ENCODE measurements at regions not wholly inside any gene's neighbourhood (a gene's known extent, or its start where the extent isn't known, plus 50 kb on each side); places are given as distances from the start of the nearest gene placed in this dataset.

- TF ChIP-seq CTCF (IDR thresholded peaks at IDR 0.05) = no peak
- no peak for TF ChIP-seq POLR2A (IDR thresholded peaks at IDR 0.05)
- DNase-seq (ENCODE audit: low spot score in 2 of 2) = peak in 1 of 2 donors; percentile 60
- intact Hi-C loops (cut with DNase I; ENCODE audit: low total_unique reads) = no loop called here
- WGBS, 2 donors = 82 to 88% methylated on average over 7 of the region's 7 CpGs
- H3K4me3 ChIP-seq (ENCODE audit: low read depth, poor library complexity, severe bottlenecking) = no peak overlapping the region
Observed at GRCh38 chr10:128322106-128322505, 195.9 kb upstream of the MKI67 start.

- DNase-seq (ENCODE audit: low spot score in 2 of 2) = peak in 1 of 2 donors; percentile 21
- WGBS, 2 donors = 64 to 83% methylated on average over 1 of the region's 1 CpG
- no peak overlapping the region for H3K4me3 ChIP-seq (ENCODE audit: low read depth, poor library complexity, severe bottlenecking)
- intact Hi-C loops (cut with DNase I; ENCODE audit: low total_unique reads) = no loop called here
- TF ChIP-seq POLR2A (IDR thresholded peaks at IDR 0.05) (no peak), CTCF (IDR thresholded peaks at IDR 0.05) (no peak)
Observed at GRCh38 chr10:128322950-128323349, 196.7 kb upstream of the MKI67 start.

- peak in 1 of 2 donors; percentile 79 for DNase-seq (ENCODE audit: low spot score in 2 of 2)
- no peak for TF ChIP-seq CTCF (IDR thresholded peaks at IDR 0.05)
- no peak for TF ChIP-seq POLR2A (IDR thresholded peaks at IDR 0.05)
- H3K4me3 ChIP-seq (ENCODE audit: low read depth, poor library complexity, severe bottlenecking) = no peak overlapping the region
- 43 to 46% methylated on average over 14 of the region's 14 CpGs for WGBS, 2 donors
- intact Hi-C loops (cut with DNase I; ENCODE audit: low total_unique reads) = no loop called here
Observed at GRCh38 chr10:128324058-128324827, 198.0 kb upstream of the MKI67 start.

- DNase-seq (ENCODE audit: low spot score in 2 of 2) = peak in 1 of 2 donors; percentile 74
- no peak overlapping the region for H3K4me3 ChIP-seq (ENCODE audit: low read depth, poor library complexity, severe bottlenecking)
- TF ChIP-seq CTCF (IDR thresholded peaks at IDR 0.05) (no peak), POLR2A (IDR thresholded peaks at IDR 0.05) (no peak)
- WGBS, 2 donors = 79 to 84% methylated on average over 9 of the region's 9 CpGs
- intact Hi-C loops (cut with DNase I; ENCODE audit: low total_unique reads) = no loop called here
Observed at GRCh38 chr10:128325788-128326187, 199.6 kb upstream of the MKI67 start.

DNA sequence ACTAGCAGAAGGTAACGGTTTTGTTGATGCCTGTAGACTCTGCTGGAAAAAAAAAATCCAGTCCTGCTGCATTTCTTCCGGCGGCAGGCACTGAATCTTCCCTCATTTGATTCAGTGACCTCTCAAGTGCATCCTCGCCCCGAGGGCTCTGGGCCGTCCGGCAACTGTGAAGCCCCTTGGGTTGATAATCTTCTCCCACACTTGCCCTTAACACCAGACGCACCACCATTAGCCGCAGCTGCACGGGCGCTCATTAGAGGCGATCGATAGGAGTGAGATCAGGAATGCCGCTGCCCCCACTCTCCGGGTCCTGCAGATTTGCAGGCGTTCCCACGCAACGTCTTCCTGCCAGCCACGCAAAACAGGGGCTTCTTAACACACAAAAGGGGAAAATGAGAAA lies 200.0 kb upstream of the MKI67 start:
- intact Hi-C loops (cut with DNase I; ENCODE audit: low total_unique reads) = no loop called here
- 87 to 88% methylated on average over 19 of the region's 19 CpGs for WGBS, 2 donors

More for the DNA sequence above, 200.0 kb upstream of the MKI67 start:
- DNase-seq (ENCODE audit: low spot score in 2 of 2) = peak in 1 of 2 donors; percentile 18
- TF ChIP-seq POLR2A (IDR thresholded peaks at IDR 0.05) = no peak
- TF ChIP-seq CTCF (IDR thresholded peaks at IDR 0.05) = no peak
- no peak overlapping the region for H3K4me3 ChIP-seq (ENCODE audit: low read depth, poor library complexity, severe bottlenecking)

Measured in lower leg skin (tissue), 4 donors.